ENCODE measurements at regions not wholly inside any gene's neighbourhood (a gene's known extent, or its start where the extent isn't known, plus 50 kb on each side); places are given as distances from the start of the nearest gene placed in this dataset.

GRCh38 chr14:27485193-27485592 lies 887.4 kb upstream of the NOVA1 start:
- DNase-seq (ENCODE audit: low spot score): no peak
- no peaks in the 10 kb centered on the region for H3K36me3 ChIP-seq
- H3K27me3 ChIP-seq (replicated peaks; ENCODE audit: insufficient read depth): no peaks in the 10 kb centered on the region
- H3K4me1 ChIP-seq (ENCODE audit: control insufficient read depth in 1 of 2, low read depth in 2 of 2): no peaks in the 10 kb centered on the region
- no peak for ATAC-seq (ENCODE audit: insufficient number of reproducible peaks, low FRiP score, low read depth)
- no peak overlapping the region for H3K4me3 ChIP-seq
- no peak overlapping the region for H3K27ac ChIP-seq
- H3K9me3 ChIP-seq: no peaks in the 10 kb centered on the region
- no peak for TF ChIP-seq CTCF (IDR thresholded peaks at IDR 0.05)

- no peaks in the 10 kb centered on the region for H3K4me1 ChIP-seq (ENCODE audit: control insufficient read depth in 1 of 2, low read depth in 2 of 2)
- ATAC-seq (ENCODE audit: insufficient number of reproducible peaks, low FRiP score, low read depth) (no peak), DNase-seq (ENCODE audit: low spot score) (no peak)
- peaks cover 3% of the 10 kb centered on the region for H3K9me3 ChIP-seq
- H3K36me3 ChIP-seq: no peaks in the 10 kb centered on the region
- no peaks in the 10 kb centered on the region for H3K27me3 ChIP-seq (replicated peaks; ENCODE audit: insufficient read depth)
- TF ChIP-seq CTCF (IDR thresholded peaks at IDR 0.05): no peak
- no peak overlapping the region for H3K27ac ChIP-seq
- H3K4me3 ChIP-seq: no peak overlapping the region
Observed at GRCh38 chr14:27506272-27506671, 908.4 kb upstream of the NOVA1 start.

- no peak overlapping the region for H3K27ac ChIP-seq
- no peaks in the 10 kb centered on the region for H3K36me3 ChIP-seq
- TF ChIP-seq CTCF (IDR thresholded peaks at IDR 0.05): no peak
- no peak for ATAC-seq (ENCODE audit: insufficient number of reproducible peaks, low FRiP score, low read depth)
- H3K27me3 ChIP-seq (replicated peaks; ENCODE audit: insufficient read depth): no peaks in the 10 kb centered on the region
- H3K9me3 ChIP-seq: no peaks in the 10 kb centered on the region
- no peak for DNase-seq (ENCODE audit: low spot score)
- no peak overlapping the region for H3K4me3 ChIP-seq
- H3K4me1 ChIP-seq (ENCODE audit: control insufficient read depth in 1 of 2, low read depth in 2 of 2): no peaks in the 10 kb centered on the region
Observed at GRCh38 chr14:27528328-27528727, 930.5 kb upstream of the NOVA1 start.

GRCh38 chr14:27536748-27537147 lies 938.9 kb upstream of the NOVA1 start:
- ATAC-seq (ENCODE audit: insufficient number of reproducible peaks, low FRiP score, low read depth): no peak
- no peaks in the 10 kb centered on the region for H3K9me3 ChIP-seq
- H3K4me1 ChIP-seq (ENCODE audit: control insufficient read depth in 1 of 2, low read depth in 2 of 2): no peaks in the 10 kb centered on the region
- no peak for TF ChIP-seq CTCF (IDR thresholded peaks at IDR 0.05)
- no peak overlapping the region for H3K4me3 ChIP-seq
- no peaks in the 10 kb centered on the region for H3K36me3 ChIP-seq
- H3K27ac ChIP-seq: no peak overlapping the region
- DNase-seq (ENCODE audit: low spot score): no peak
- H3K27me3 ChIP-seq (replicated peaks; ENCODE audit: insufficient read depth): no peaks in the 10 kb centered on the region

GRCh38 chr14:27546111-27546510 lies 948.3 kb upstream of the NOVA1 start:
- Histone ChIP-seq H3K27me3 (replicated peaks; ENCODE audit: insufficient read depth) (no peaks in the 10 kb centered on the region), H3K36me3 (no peaks in the 10 kb centered on the region), H3K4me3 (no peak overlapping the region), H3K9me3 (no peaks in the 10 kb centered on the region), H3K27ac (no peak overlapping the region), H3K4me1 (ENCODE audit: control insufficient read depth in 1 of 2, low read depth in 2 of 2) (no peaks in the 10 kb centered on the region)
- ATAC-seq (ENCODE audit: insufficient number of reproducible peaks, low FRiP score, low read depth): no peak
- DNase-seq (ENCODE audit: low spot score): no peak
- no peak for TF ChIP-seq CTCF (IDR thresholded peaks at IDR 0.05)
